ENCODE measurements at regions not wholly inside any gene's neighbourhood (a gene's known extent, or its start where the extent isn't known, plus 50 kb on each side); places are given as distances from the start of the nearest gene placed in this dataset.

DNA sequence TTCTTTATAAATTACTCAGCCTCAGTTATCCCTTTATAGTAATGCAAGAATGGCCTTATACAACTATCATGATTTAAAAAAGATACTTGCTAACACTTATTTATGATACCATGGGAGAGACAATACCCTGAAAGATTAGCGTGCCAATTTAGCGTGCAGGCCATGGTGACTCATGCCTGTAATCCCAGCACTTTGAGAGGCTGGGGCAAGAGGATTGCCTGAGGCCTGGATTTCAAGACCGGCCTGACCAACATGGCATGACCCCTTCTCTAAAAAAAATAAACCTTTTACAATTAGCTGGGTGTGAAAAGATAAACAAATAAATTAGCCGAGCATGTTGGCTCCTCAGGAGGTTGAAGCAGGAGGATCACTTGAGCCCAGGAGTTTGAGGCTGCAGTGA, 493.4 kb upstream of the FSIP2 start:
- H3K4me2 ChIP-seq (ENCODE audit: unreplicated experiment), result no peak overlapping the region
- WGBS, 2 experiments (ENCODE audit: low coverage in 1 of 2, low lambda C conversion rate in 2 of 2, missing lambda C conversion rate in 2 of 2), result 25% methylated on average over 4 of the region's 4 CpGs
- in situ Hi-C loops (cut with MboI), result no loop called here

DNA sequence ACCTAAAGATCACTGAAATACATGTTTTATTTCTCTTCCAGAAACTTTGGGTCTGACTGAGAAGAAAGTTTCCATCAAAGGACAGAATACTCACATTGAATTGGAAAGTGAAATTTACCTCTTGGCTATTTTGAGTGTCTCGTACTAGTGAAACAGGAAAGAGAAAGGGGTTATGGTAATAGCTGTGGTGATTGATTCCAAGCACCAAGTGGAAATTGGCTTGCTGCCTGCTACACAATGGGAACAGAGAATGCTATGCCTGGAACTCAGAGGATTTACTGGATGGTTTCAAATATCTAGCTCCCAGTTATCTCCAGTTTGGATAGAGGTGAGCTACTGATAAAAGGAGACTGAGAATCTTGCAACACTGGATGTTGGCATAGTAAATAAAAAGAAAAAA, 492.8 kb upstream of the FSIP2 start:
- H3K4me3 ChIP-seq, result no peak overlapping the region
- no peaks in the 10 kb centered on the region for H3F3A ChIP-seq (ENCODE audit: insufficient read depth)
- H3K9me2 ChIP-seq (ENCODE audit: insufficient read depth), result no peaks in the 10 kb centered on the region
- 3 to 5% methylated on average over 1 of the region's 1 CpG for WGBS, 2 experiments (ENCODE audit: low coverage in 1 of 2, low lambda C conversion rate in 2 of 2, missing lambda C conversion rate in 2 of 2)
- no peak overlapping the region for H3K9ac ChIP-seq
- H2AFZ ChIP-seq, result no peak overlapping the region
- no peak for DNase-seq
- no peaks in the 10 kb centered on the region for H3K79me2 ChIP-seq (ENCODE audit: insufficient read depth)
- H3K36me3 ChIP-seq (ENCODE audit: low read depth), result no peaks in the 10 kb centered on the region
- no peak overlapping the region for H3K27ac ChIP-seq
- in situ Hi-C loops (cut with MboI), result no loop called here
- TF ChIP-seq EZH2 (IDR thresholded peaks at IDR 0.05; ENCODE audit: insufficient read depth, poor library complexity, severe bottlenecking), result no peak
- TF ChIP-seq EZH2phosphoT487 (IDR thresholded peaks at IDR 0.05; ENCODE audit: insufficient read depth, low read depth), result no peak
- H3K27me3 ChIP-seq (replicated peaks; ENCODE audit: insufficient read depth), result no peaks in the 10 kb centered on the region
- H3K9me3 ChIP-seq (ENCODE audit: low read depth), result no peaks in the 10 kb centered on the region
- no peak overlapping the region for H3K4me2 ChIP-seq (ENCODE audit: unreplicated experiment)
- no peaks in the 10 kb centered on the region for H3K4me1 ChIP-seq (ENCODE audit: insufficient read depth)
- H4K20me1 ChIP-seq (ENCODE audit: insufficient read depth), result no peaks in the 10 kb centered on the region

More for the DNA sequence above, 493.4 kb upstream of the FSIP2 start:
- no peaks in the 10 kb centered on the region for H3K27me3 ChIP-seq (replicated peaks; ENCODE audit: insufficient read depth)
- H3K4me3 ChIP-seq, result no peak overlapping the region
- H3K4me1 ChIP-seq (ENCODE audit: insufficient read depth), result no peaks in the 10 kb centered on the region
- TF ChIP-seq EZH2phosphoT487 (IDR thresholded peaks at IDR 0.05; ENCODE audit: insufficient read depth, low read depth), result no peak
- no peak for TF ChIP-seq EZH2 (IDR thresholded peaks at IDR 0.05; ENCODE audit: insufficient read depth, poor library complexity, severe bottlenecking)
- H4K20me1 ChIP-seq (ENCODE audit: insufficient read depth), result no peaks in the 10 kb centered on the region
- H3K36me3 ChIP-seq (ENCODE audit: low read depth), result no peaks in the 10 kb centered on the region
- H3K79me2 ChIP-seq (ENCODE audit: insufficient read depth), result no peaks in the 10 kb centered on the region
- no peak for DNase-seq
- no peak overlapping the region for H3K9ac ChIP-seq
- H3K9me3 ChIP-seq (ENCODE audit: low read depth), result no peaks in the 10 kb centered on the region
- H3K27ac ChIP-seq, result no peak overlapping the region
- H2AFZ ChIP-seq, result no peak overlapping the region
- H3K9me2 ChIP-seq (ENCODE audit: insufficient read depth), result no peaks in the 10 kb centered on the region
- H3F3A ChIP-seq (ENCODE audit: insufficient read depth), result no peaks in the 10 kb centered on the region

- Histone ChIP-seq H3K27me3 (replicated peaks; ENCODE audit: insufficient read depth) (no peaks in the 10 kb centered on the region), H3K9me3 (ENCODE audit: low read depth) (no peaks in the 10 kb centered on the region), H3F3A (ENCODE audit: insufficient read depth) (no peaks in the 10 kb centered on the region), H3K27ac (no peak overlapping the region), H3K79me2 (ENCODE audit: insufficient read depth) (no peaks in the 10 kb centered on the region), H3K4me2 (ENCODE audit: unreplicated experiment) (no peak overlapping the region), H4K20me1 (ENCODE audit: insufficient read depth) (no peaks in the 10 kb centered on the region), H3K4me3 (no peak overlapping the region), H3K4me1 (ENCODE audit: insufficient read depth) (no peaks in the 10 kb centered on the region), H3K9ac (no peak overlapping the region), H2AFZ (no peak overlapping the region), H3K36me3 (ENCODE audit: low read depth) (no peaks in the 10 kb centered on the region), H3K9me2 (ENCODE audit: insufficient read depth) (no peaks in the 10 kb centered on the region)
- in situ Hi-C loops (cut with MboI), result no loop called here
- TF ChIP-seq EZH2phosphoT487 (IDR thresholded peaks at IDR 0.05; ENCODE audit: insufficient read depth, low read depth) (no peak), EZH2 (IDR thresholded peaks at IDR 0.05; ENCODE audit: insufficient read depth, poor library complexity, severe bottlenecking) (no peak)
- DNase-seq, result no peak
These were observed 491.9 kb upstream of the FSIP2 start for GRCh38 chr2:185246717-185247116.

- Histone ChIP-seq H3K9ac (no peak overlapping the region), H3K4me2 (ENCODE audit: unreplicated experiment) (no peak overlapping the region), H4K20me1 (ENCODE audit: insufficient read depth) (no peaks in the 10 kb centered on the region), H3K9me3 (ENCODE audit: low read depth) (no peaks in the 10 kb centered on the region), H3K27ac (no peak overlapping the region), H2AFZ (no peak overlapping the region), H3K4me3 (no peak overlapping the region), H3K79me2 (ENCODE audit: insufficient read depth) (no peaks in the 10 kb centered on the region), H3K9me2 (ENCODE audit: insufficient read depth) (no peaks in the 10 kb centered on the region), H3F3A (ENCODE audit: insufficient read depth) (no peaks in the 10 kb centered on the region), H3K36me3 (ENCODE audit: low read depth) (no peaks in the 10 kb centered on the region), H3K4me1 (ENCODE audit: insufficient read depth) (no peaks in the 10 kb centered on the region), H3K27me3 (replicated peaks; ENCODE audit: insufficient read depth) (no peaks in the 10 kb centered on the region)
- 6% methylated on average over 1 of the region's 1 CpG for WGBS, 2 experiments (ENCODE audit: low coverage in 1 of 2, low lambda C conversion rate in 2 of 2, missing lambda C conversion rate in 2 of 2)
- in situ Hi-C loops (cut with MboI), result no loop called here
- TF ChIP-seq EZH2phosphoT487 (IDR thresholded peaks at IDR 0.05; ENCODE audit: insufficient read depth, low read depth) (no peak), EZH2 (IDR thresholded peaks at IDR 0.05; ENCODE audit: insufficient read depth, poor library complexity, severe bottlenecking) (no peak)
- DNase-seq, result no peak
These were observed 483.0 kb upstream of the FSIP2 start for GRCh38 chr2:185255566-185255965.

DNA sequence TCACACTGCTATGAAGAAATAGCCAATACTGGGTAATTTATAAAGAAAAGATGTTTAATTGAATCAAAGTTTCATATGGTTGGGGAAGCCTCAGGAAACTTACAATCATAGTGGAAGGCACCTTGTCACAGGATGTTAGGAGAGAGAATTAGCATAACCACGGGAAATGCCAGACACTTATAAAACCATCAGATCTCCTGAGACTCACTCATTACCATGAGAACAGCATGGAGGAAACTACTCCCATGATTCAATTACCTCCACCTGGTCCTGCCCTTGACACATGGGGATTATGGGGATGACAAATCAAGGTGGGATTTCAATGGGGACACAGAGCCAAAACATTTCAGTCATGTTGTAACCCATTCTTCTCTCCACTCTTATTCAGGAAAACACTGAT, 472.9 kb upstream of the FSIP2 start:
- no peaks in the 10 kb centered on the region for H3K9me3 ChIP-seq (ENCODE audit: low read depth)

More for the DNA sequence above, 472.9 kb upstream of the FSIP2 start:
- no peaks in the 10 kb centered on the region for H3K27me3 ChIP-seq (replicated peaks; ENCODE audit: insufficient read depth)
- H3K27ac ChIP-seq, result no peak overlapping the region
- no peaks in the 10 kb centered on the region for H3K36me3 ChIP-seq (ENCODE audit: low read depth)
- no peak for DNase-seq
- WGBS, 2 experiments (ENCODE audit: low coverage in 1 of 2, low lambda C conversion rate in 2 of 2, missing lambda C conversion rate in 2 of 2), result 17 to 21% methylated on average over 1 of the region's 1 CpG
- H3K79me2 ChIP-seq (ENCODE audit: insufficient read depth), result no peaks in the 10 kb centered on the region
- TF ChIP-seq EZH2 (IDR thresholded peaks at IDR 0.05; ENCODE audit: insufficient read depth, poor library complexity, severe bottlenecking), result no peak
- TF ChIP-seq EZH2phosphoT487 (IDR thresholded peaks at IDR 0.05; ENCODE audit: insufficient read depth, low read depth), result no peak
- no peaks in the 10 kb centered on the region for H4K20me1 ChIP-seq (ENCODE audit: insufficient read depth)
- in situ Hi-C loops (cut with MboI), result no loop called here
- no peaks in the 10 kb centered on the region for H3K4me1 ChIP-seq (ENCODE audit: insufficient read depth)
- H3K4me2 ChIP-seq (ENCODE audit: unreplicated experiment), result no peak overlapping the region
- H3K9ac ChIP-seq, result no peak overlapping the region
- H3F3A ChIP-seq (ENCODE audit: insufficient read depth), result no peaks in the 10 kb centered on the region
- no peak overlapping the region for H3K4me3 ChIP-seq
- H3K9me2 ChIP-seq (ENCODE audit: insufficient read depth), result no peaks in the 10 kb centered on the region
- no peak overlapping the region for H2AFZ ChIP-seq

Data from GM23248 (cell line).